H1 (cell line): ENCODE measurements at regions not wholly inside any gene's neighbourhood (a gene's known extent, or its start where the extent isn't known, plus 50 kb on each side); places are given as distances from the start of the nearest gene placed in this dataset.

Experiments
- CTCF ChIA-PET: fragments of 300-600 bp; sonication (Branson Sonifier 250); formaldehyde crosslinking; loops from one replicate; lab custom pipeline; 2021; ENCODE audit not compliant: partially characterized antibody; lab: Charles Lee
- POLR2A ChIA-PET: fragments of 300-600 bp; sonication (Branson Sonifier 250); formaldehyde crosslinking; loops from one replicate; lab custom pipeline; 2021; ENCODE audit warnings: inconsistent platforms; ENCODE audit not compliant: partially characterized antibody; lab: Charles Lee
- DNase-seq, 2 experiments: peaks; one replicate each; pipeline versions ENCODE4 v3.0.0 to v3.0.0-alpha.2; 2010 to 2022; ENCODE audit warnings: low spot score in 2 of 2, low read depth in 1 of 2, mixed read lengths in 1 of 2
- FAIRE-seq: peaks from 2 replicates; lab custom pipeline; 2011; peaks lifted over from hg19 to GRCh38; lab: Jason Lieb, UNC
- H2AFZ ChIP-seq: 2 replicates; pipeline ENCODE4 v1.8.1; 2012; ENCODE audit warnings: low read length, inconsistent platforms
- H2AK5ac ChIP-seq: 2 replicates; pipeline ENCODE4 v1.6.1; 2013; ENCODE audit warnings: low read depth, low read length
- H2BK120ac ChIP-seq: replicated peaks from 2 replicates; pipeline ENCODE3; 2013; ENCODE audit warnings: low read depth, low read length, inconsistent platforms
- H2BK12ac ChIP-seq: 2 replicates; pipeline ENCODE4 v1.6.1; 2013; ENCODE audit warnings: low read depth, low read length
- H2BK15ac ChIP-seq: 2 replicates; pipeline ENCODE4 v1.6.1; 2013; ENCODE audit warnings: low read length
- H2BK20ac ChIP-seq: 2 replicates; pipeline ENCODE4 v1.6.1; 2013; ENCODE audit warnings: low read length
- H2BK5ac ChIP-seq: 2 replicates; pipeline ENCODE4 v1.6.1; 2013; ENCODE audit warnings: low read depth, low read length
- H3K14ac ChIP-seq: 2 replicates; pipeline ENCODE4 v1.6.1; 2013; ENCODE audit warnings: inconsistent platforms; ENCODE audit not compliant: insufficient read length
- H3K18ac ChIP-seq: 2 replicates; pipeline ENCODE4 v1.6.1; 2013; ENCODE audit warnings: low read length; ENCODE audit errors: extremely low read depth
- H3K23ac ChIP-seq: 2 replicates; pipeline ENCODE4 v1.6.1; 2013; ENCODE audit warnings: inconsistent platforms; ENCODE audit not compliant: insufficient read length
- H3K23me2 ChIP-seq: 2 replicates; pipeline ENCODE4 v1.6.1; 2013; ENCODE audit warnings: low read depth, low read length
- H3K27ac ChIP-seq: 2 replicates; pipeline ENCODE4 v1.6.1; 2011; ENCODE audit warnings: low read depth, low read length, inconsistent platforms
- H3K27me3 ChIP-seq, 4 experiments: replicated peaks in 1 of 4; 1 replicate in 1 of 4; 2 replicates in 3 of 4; pipeline versions ENCODE4 v1.6.1 to v1.8.1; 2011 to 2013; ENCODE audit warnings: low read length in 3 of 4, mild to moderate bottlenecking in 3 of 4, inconsistent platforms in 2 of 4, mixed read lengths in 2 of 4, moderate library complexity in 1 of 4; ENCODE audit not compliant: control insufficient read depth in 3 of 4, insufficient read depth in 3 of 4; ENCODE audit errors: extremely low read depth in 1 of 4
- H3K36me3 ChIP-seq, 4 experiments: 2 replicates each; pipeline versions ENCODE4 v1.6.1 to v1.8.1; 2011 to 2013; ENCODE audit warnings: mild to moderate bottlenecking in 4 of 4, low read length in 3 of 4, moderate library complexity in 2 of 4, control low read depth in 1 of 4, inconsistent platforms in 1 of 4; ENCODE audit not compliant: insufficient read depth in 4 of 4, control insufficient read depth in 2 of 4
- H3K4ac ChIP-seq: replicated peaks from 2 replicates; pipeline ENCODE3; 2013; ENCODE audit warnings: low read length, low read depth, mixed read lengths, inconsistent platforms; ENCODE audit not compliant: insufficient read length
- H3K4me1 ChIP-seq, 4 experiments: replicated peaks in 1 of 4; 1 replicate in 1 of 4; 2 replicates in 3 of 4; pipeline versions ENCODE4 v1.6.1 to v1.8.1; 2011 to 2013; ENCODE audit warnings: low read length in 3 of 4, inconsistent platforms in 2 of 4, mixed read lengths in 1 of 4; ENCODE audit not compliant: insufficient read depth in 4 of 4, control insufficient read depth in 3 of 4
- H3K4me2 ChIP-seq, 2 experiments: 2 replicates each; pipeline versions ENCODE4 v1.6.1 to v1.8.1; 2011 to 2013; ENCODE audit warnings: low read depth in 2 of 2, low read length in 2 of 2, control low read depth in 1 of 2, inconsistent platforms in 1 of 2, mild to moderate bottlenecking in 1 of 2; ENCODE audit not compliant: insufficient read depth in 1 of 2
- H3K4me3 ChIP-seq, 4 experiments: fragments of 200-600, 300-600 bp in 1 of 4; sonication (generic), shearing (Covaris generic), sonication (Bioruptor Twin) in 1 of 4; 2 replicates each; pipeline versions ENCODE4 v1.5.1 to v1.8.1; 2011 to 2016; ENCODE audit warnings: low read length in 4 of 4, low read depth in 3 of 4, control low read depth in 2 of 4, inconsistent platforms in 2 of 4, mild to moderate bottlenecking in 2 of 4, mixed read lengths in 1 of 4, moderate library complexity in 1 of 4; ENCODE audit not compliant: insufficient read depth in 2 of 4; ENCODE audit errors: extremely low read depth in 1 of 4
- H3K56ac ChIP-seq: replicated peaks from 2 replicates; pipeline ENCODE3; 2013; ENCODE audit warnings: low read depth, mild to moderate bottlenecking, mixed read lengths, low read length, inconsistent platforms; ENCODE audit not compliant: insufficient read length
- H3K79me1 ChIP-seq: 2 replicates; pipeline ENCODE4 v1.6.1; 2013; ENCODE audit warnings: low read depth, low read length, control low read depth
- H3K79me2 ChIP-seq, 2 experiments: 2 replicates each; pipeline versions ENCODE4 v1.6.1 to v1.8.1; 2012 to 2013; ENCODE audit warnings: low read length in 2 of 2, mild to moderate bottlenecking in 2 of 2, inconsistent platforms in 1 of 2; ENCODE audit not compliant: insufficient read depth in 2 of 2, control insufficient read depth in 1 of 2
- H3K9ac ChIP-seq, 4 experiments: replicated peaks in 1 of 4; 1 replicate in 1 of 4; 2 replicates in 3 of 4; pipeline versions ENCODE4 v1.6.1 to v1.8.1; 2011 to 2013; ENCODE audit warnings: low read depth in 3 of 4, low read length in 3 of 4, control low read depth in 2 of 4, mild to moderate bottlenecking in 2 of 4, moderate library complexity in 2 of 4, inconsistent platforms in 1 of 4; ENCODE audit errors: extremely low read depth in 1 of 4
- H3K9me3 ChIP-seq, 2 experiments: 2 replicates each; pipeline versions ENCODE4 v1.6.1 to v1.8.1; 2012 to 2013; ENCODE audit warnings: mild to moderate bottlenecking in 2 of 2, moderate library complexity in 2 of 2, control low read depth in 1 of 2, inconsistent platforms in 1 of 2, low read depth in 1 of 2, low read length in 1 of 2, mixed read lengths in 1 of 2; ENCODE audit not compliant: insufficient read depth in 2 of 2
- H4K20me1 ChIP-seq, 2 experiments: replicated peaks in 1 of 2; 2 replicates each; pipeline versions ENCODE3 to v1.8.1; 2011 to 2013; ENCODE audit warnings: inconsistent platforms in 2 of 2, low read length in 2 of 2, mild to moderate bottlenecking in 1 of 2; ENCODE audit not compliant: insufficient read depth in 2 of 2, control insufficient read depth in 1 of 2
- H4K5ac ChIP-seq: 2 replicates; pipeline ENCODE4 v1.6.1; 2013; ENCODE audit warnings: low read length, low read depth, mixed read lengths, inconsistent platforms; ENCODE audit not compliant: insufficient read length
- H4K8ac ChIP-seq: 2 replicates; pipeline ENCODE4 v1.8.0; 2013; ENCODE audit warnings: mild to moderate bottlenecking, moderate library complexity, low read length, inconsistent platforms; ENCODE audit not compliant: insufficient read depth; ENCODE audit errors: extremely low read depth
- H4K91ac ChIP-seq: replicated peaks from 2 replicates; pipeline ENCODE3; 2013; ENCODE audit warnings: low read length, mixed read lengths, inconsistent platforms; ENCODE audit not compliant: insufficient read length
- BRCA1 ChIP-seq: IDR thresholded peaks from 2 replicates; pipeline ENCODE4 v1.6.1; 2012; ENCODE audit warnings: low read depth, low read length, improper control_type of control experiment
- EGR1 ChIP-seq: IDR thresholded peaks from 2 replicates; pipeline ENCODE4 v1.6.1; 2011; ENCODE audit warnings: low read depth, low read length, borderline replicate concordance
- EP300 ChIP-seq, 2 experiments: IDR thresholded peaks; 1 replicate in 1 of 2; 2 replicates in 1 of 2; pipeline ENCODE4 v1.6.1; 2011 to 2012; ENCODE audit warnings: low read depth in 2 of 2, low read length in 2 of 2, mild to moderate bottlenecking in 2 of 2, borderline replicate concordance in 1 of 2, inconsistent platforms in 1 of 2, moderate library complexity in 1 of 2
- JUN ChIP-seq: IDR thresholded peaks from 2 replicates; pipeline ENCODE4 v1.6.1; 2011; ENCODE audit warnings: low read depth, mild to moderate bottlenecking, improper control_type of control experiment, low read length
- KDM5A ChIP-seq: fragments of 200-600 bp; IDR thresholded peaks from 2 replicates; pipeline ENCODE4 v1.7.1; 2012; ENCODE audit warnings: mild to moderate bottlenecking, low read length, inconsistent platforms, mixed read lengths
- POU5F1 ChIP-seq: IDR thresholded peaks from 2 replicates; pipeline ENCODE4 v1.6.1; 2011; ENCODE audit warnings: low read depth, mild to moderate bottlenecking, low read length, moderate library complexity
- SIRT6 ChIP-seq: IDR thresholded peaks from one replicate; pipeline ENCODE4 v1.7.1; 2012; ENCODE audit warnings: low read length, inconsistent platforms
- SRF ChIP-seq: IDR thresholded peaks from 2 replicates; pipeline ENCODE4 v1.6.1; 2011; ENCODE audit warnings: mild to moderate bottlenecking, low read depth, low read length, moderate library complexity
- TCF12 ChIP-seq: IDR thresholded peaks from 2 replicates; pipeline ENCODE4 v1.6.1; 2011; ENCODE audit warnings: low read depth, mild to moderate bottlenecking, low read length
- WGBS, 2 experiments: shearing (Covaris generic) in 1 of 2; methylation state at CpG; one replicate each; pipeline versions ENCODE4 v1.1.6 to v1.1.7; 2013 to 2015; ENCODE audit warnings: low lambda C conversion rate in 2 of 2, mixed read lengths in 2 of 2, inconsistent platforms in 1 of 2, low coverage in 1 of 2, missing lambda C conversion rate in 1 of 2; ENCODE audit not compliant: insufficient replicate concordance in 2 of 2, insufficient coverage in 1 of 2, insufficient read length in 1 of 2; ENCODE audit errors: extremely low coverage in 1 of 2, missing lambda C conversion rate in 1 of 2; 5-methylcytosine and 5-hydroxymethylcytosine counted together

GRCh38 chr16:61413021-61413420, 623.2 kb downstream of the CDH8 start:
- no peak overlapping the region for H2BK120ac ChIP-seq
- peaks cover 0 to 2% (median 0%) of the 10 kb centered on the region in 4 experiments; a peak in 2 of 7 replicates for H3K4me1 ChIP-seq
- H3K18ac ChIP-seq, result no peak overlapping the region
- H2BK20ac ChIP-seq, result no peak overlapping the region
- H3K9me3 ChIP-seq, result no peaks in the 10 kb centered on the region
- H3K9ac ChIP-seq, result no peak overlapping the region; a peak in 1 of 7 replicates
- ChIA-PET CTCF (no interaction called here), POLR2A (no interaction called here)
- FAIRE-seq (no peak), DNase-seq (no peak)
- no peak overlapping the region for H2BK5ac ChIP-seq
- H3K4ac ChIP-seq, result no peak overlapping the region
- H3K79me1 ChIP-seq, result no peaks in the 10 kb centered on the region
- H3K4me3 ChIP-seq, result no peak overlapping the region
- H3K79me2 ChIP-seq, result no peaks in the 10 kb centered on the region
- H3K27me3 ChIP-seq, result no peaks in the 10 kb centered on the region
- H3K56ac ChIP-seq, result no peak overlapping the region
- no peak overlapping the region for H3K4me2 ChIP-seq
- H2AK5ac ChIP-seq, result no peak overlapping the region
- H3K23me2 ChIP-seq, result no peaks in the 10 kb centered on the region
- no peak overlapping the region for H3K23ac ChIP-seq
- no peak overlapping the region for H4K5ac ChIP-seq
- H2AFZ ChIP-seq, result no peak overlapping the region
- H2BK12ac ChIP-seq, result no peak overlapping the region
- H3K36me3 ChIP-seq, result no peaks in the 10 kb centered on the region
- no peak overlapping the region for H3K27ac ChIP-seq
- no peak overlapping the region for H2BK15ac ChIP-seq
- H4K8ac ChIP-seq, result no peak overlapping the region
- H3K14ac ChIP-seq, result no peak overlapping the region
- H4K91ac ChIP-seq, result no peak overlapping the region
- WGBS, 2 experiments, result 95% methylated on average over 5 of the region's 5 CpGs; no CpG with 5 or more reads in 1 of the 2 experiments
- H4K20me1 ChIP-seq, result no peaks in the 10 kb centered on the region
- no peak for TF ChIP-seq EP300 (IDR thresholded peaks at IDR 0.05; ENCODE audit: borderline replicate concordance in 1 of 2, low read depth in 2 of 2, low read length in 2 of 2)
- no peak for TF ChIP-seq POU5F1
- TF ChIP-seq EGR1, result no peak
- no peak for TF ChIP-seq BRCA1
- TF ChIP-seq SIRT6, result no peak
- TF ChIP-seq JUN, result no peak
- TF ChIP-seq TCF12, result no peak
- TF ChIP-seq KDM5A, result no peak
- no peak for TF ChIP-seq SRF
